WTC11 (cell line): ENCODE measurements at regions not wholly inside any gene's neighbourhood (a gene's known extent, or its start where the extent isn't known, plus 50 kb on each side); places are given as distances from the start of the nearest gene placed in this dataset.

Source experiments
- CREB1 ChIP-seq: sonication (generic); formaldehyde crosslinking; IDR thresholded peaks from 2 replicates; pipeline ENCODE4 v1.8.0; 2023; ENCODE audit warnings: mild to moderate bottlenecking, missing genetic modification reagents
- CTCF ChIP-seq: fragments of 200-600 bp; IDR thresholded peaks from 2 replicates; pipeline ENCODE4 v1.8.0; 2022; ENCODE audit warnings: antibody characterized with exemption
- E2F1 ChIP-seq: sonication (generic); formaldehyde crosslinking; IDR thresholded peaks from 2 replicates; pipeline ENCODE4 v1.8.0; 2022; ENCODE audit warnings: mild to moderate bottlenecking, missing genetic modification reagents
- E2F4 ChIP-seq: sonication (generic); formaldehyde crosslinking; IDR thresholded peaks from 2 replicates; pipeline ENCODE4 v1.8.1; 2022; ENCODE audit warnings: low read depth, mild to moderate bottlenecking, moderate library complexity, missing genetic modification reagents, borderline replicate concordance
- FOXJ3 ChIP-seq: sonication (generic); formaldehyde crosslinking; IDR thresholded peaks from 2 replicates; pipeline ENCODE4 v1.9.0; 2021; ENCODE audit warnings: missing genetic modification reagents, mild to moderate bottlenecking, borderline replicate concordance
- KAT7 ChIP-seq: sonication (generic); formaldehyde crosslinking; IDR thresholded peaks from 2 replicates; pipeline ENCODE4 v1.8.1; 2023; ENCODE audit warnings: missing genetic modification reagents, mild to moderate bottlenecking, borderline replicate concordance
- TEAD4 ChIP-seq: sonication (generic); formaldehyde crosslinking; IDR thresholded peaks from 2 replicates; pipeline ENCODE4 v1.8.0; 2022; ENCODE audit warnings: mild to moderate bottlenecking, missing genetic modification reagents
- USF2 ChIP-seq: sonication (generic); formaldehyde crosslinking; IDR thresholded peaks from 2 replicates; pipeline ENCODE4 v1.8.1; 2023; ENCODE audit warnings: mild to moderate bottlenecking, missing genetic modification reagents, moderate library complexity
- ZBTB21 ChIP-seq: sonication (generic); formaldehyde crosslinking; IDR thresholded peaks from 2 replicates; pipeline ENCODE4 v1.8.1; 2023; ENCODE audit warnings: mild to moderate bottlenecking, missing genetic modification reagents, borderline replicate concordance
- ZNF263 ChIP-seq: sonication (generic); formaldehyde crosslinking; IDR thresholded peaks from 2 replicates; pipeline ENCODE4 v1.8.1; 2022; ENCODE audit warnings: low read depth, mild to moderate bottlenecking, moderate library complexity, missing genetic modification reagents
- ZNF416 ChIP-seq: fragments of 250-450 bp; sonication (Bioruptor Pico); IDR thresholded peaks from 2 replicates; pipeline ENCODE4 v1.9.0; 2021; ENCODE audit warnings: mild to moderate bottlenecking, inconsistent platforms

- no peak for TF ChIP-seq CTCF
- TF ChIP-seq FOXJ3 (CRISPR knock-in tag), result no peak
- TF ChIP-seq USF2, result no peak
- no peak for TF ChIP-seq KAT7 (CRISPR knock-in tag)
- TF ChIP-seq ZNF416 (CRISPR knock-in tag), result no peak
- no peak for TF ChIP-seq CREB1 (CRISPR knock-in tag)
- TF ChIP-seq ZNF263, result no peak
- TF ChIP-seq E2F1 (CRISPR knock-in tag), result no peak
- no peak for TF ChIP-seq ZBTB21 (CRISPR knock-in tag)
- no peak for TF ChIP-seq E2F4 (CRISPR knock-in tag)
- TF ChIP-seq TEAD4 (CRISPR knock-in tag), result no peak
Observed at GRCh38 chr4:98802770-98803198, 126.1 kb downstream of the EIF4E start.
